Stomach (tissue), 4 donors: ENCODE measurements at regions not wholly inside any gene's neighbourhood (a gene's known extent, or its start where the extent isn't known, plus 50 kb on each side); places are given as distances from the start of the nearest gene placed in this dataset.

ENCODE experiments used
- POLR2AphosphoS5 ChIP-seq, 3 donors: sonication (generic); formaldehyde crosslinking; IDR thresholded peaks; one replicate each; pipeline ENCODE4 v1.6.1; 2016; ENCODE audit warnings: antibody characterized with exemption in 3 of 3
- TF ChIP-seq, protein P1 (sequence below), 7 experiments: fragments of 450-650 bp in 4 of 7; fragments of 200-600 bp in 3 of 7; sonication (generic) in 3 of 7; IDR thresholded peaks; one replicate each; pipeline ENCODE4 v1.5.1; 2016 to 2019; ENCODE audit warnings: antibody characterized with exemption in 7 of 7, control low read depth in 2 of 7, mild to moderate bottlenecking in 1 of 7

DNA sequence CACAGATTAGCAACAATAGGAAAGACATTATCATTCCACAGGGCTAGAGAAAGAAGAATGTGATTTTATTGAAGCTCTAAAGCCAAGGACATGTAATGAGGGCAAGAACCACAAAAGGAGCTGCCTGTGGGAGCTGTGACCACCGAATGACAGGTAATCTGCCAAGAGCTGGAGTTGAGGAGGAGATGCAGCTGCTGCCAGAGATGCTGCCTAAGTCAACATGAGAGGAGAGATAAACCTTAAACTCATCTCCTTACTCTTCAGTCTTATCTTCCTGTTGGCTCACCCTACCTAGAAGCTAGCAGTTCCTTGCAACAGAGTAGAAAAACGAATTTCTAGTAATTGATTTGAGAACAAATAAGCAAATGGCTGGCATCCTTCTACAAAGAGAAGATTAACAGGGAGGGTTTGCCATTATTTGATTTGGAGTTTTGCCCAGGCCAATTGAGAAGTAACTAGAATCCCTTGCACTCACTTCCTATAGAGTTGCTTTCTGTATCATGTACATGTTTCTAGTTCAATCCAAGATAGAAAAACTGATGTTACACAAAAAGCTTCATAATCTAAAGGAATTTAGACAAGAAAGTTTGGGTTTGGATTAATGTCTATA, 539.2 kb downstream of the TLE1 start:
- TF ChIP-seq, protein P1, sequence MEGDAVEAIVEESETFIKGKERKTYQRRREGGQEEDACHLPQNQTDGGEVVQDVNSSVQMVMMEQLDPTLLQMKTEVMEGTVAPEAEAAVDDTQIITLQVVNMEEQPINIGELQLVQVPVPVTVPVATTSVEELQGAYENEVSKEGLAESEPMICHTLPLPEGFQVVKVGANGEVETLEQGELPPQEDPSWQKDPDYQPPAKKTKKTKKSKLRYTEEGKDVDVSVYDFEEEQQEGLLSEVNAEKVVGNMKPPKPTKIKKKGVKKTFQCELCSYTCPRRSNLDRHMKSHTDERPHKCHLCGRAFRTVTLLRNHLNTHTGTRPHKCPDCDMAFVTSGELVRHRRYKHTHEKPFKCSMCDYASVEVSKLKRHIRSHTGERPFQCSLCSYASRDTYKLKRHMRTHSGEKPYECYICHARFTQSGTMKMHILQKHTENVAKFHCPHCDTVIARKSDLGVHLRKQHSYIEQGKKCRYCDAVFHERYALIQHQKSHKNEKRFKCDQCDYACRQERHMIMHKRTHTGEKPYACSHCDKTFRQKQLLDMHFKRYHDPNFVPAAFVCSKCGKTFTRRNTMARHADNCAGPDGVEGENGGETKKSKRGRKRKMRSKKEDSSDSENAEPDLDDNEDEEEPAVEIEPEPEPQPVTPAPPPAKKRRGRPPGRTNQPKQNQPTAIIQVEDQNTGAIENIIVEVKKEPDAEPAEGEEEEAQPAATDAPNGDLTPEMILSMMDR (IDR thresholded peaks at IDR 0.05), result no peak
- TF ChIP-seq POLR2AphosphoS5 (IDR thresholded peaks at IDR 0.05), result no peak
